ENCODE measurements at regions not wholly inside any gene's neighbourhood (a gene's known extent, or its start where the extent isn't known, plus 50 kb on each side); places are given as distances from the start of the nearest gene placed in this dataset.

DNA sequence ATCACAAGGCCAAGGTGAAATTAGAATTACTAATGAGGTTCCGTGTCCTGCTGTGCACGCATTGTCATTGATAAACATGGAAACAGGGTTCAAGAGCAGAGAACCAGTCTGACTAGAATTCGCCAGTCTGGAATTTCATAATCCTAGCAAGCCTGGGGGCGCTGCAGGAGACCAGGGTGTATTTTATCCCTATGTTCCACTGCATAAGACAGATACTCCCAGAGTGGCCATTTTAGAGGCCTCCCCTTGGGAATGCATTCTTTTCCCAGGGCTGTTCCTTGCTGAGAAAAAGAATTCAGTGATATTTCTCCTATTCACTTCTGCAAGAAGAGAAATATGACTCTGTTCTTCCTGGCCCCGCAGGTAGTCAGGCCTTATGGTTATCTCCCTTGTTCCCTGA, 1387.7 kb downstream of the MAT2B start:
- TF ChIP-seq POLR2A (IDR thresholded peaks at IDR 0.05), result no peak
- TF ChIP-seq, protein P1, sequence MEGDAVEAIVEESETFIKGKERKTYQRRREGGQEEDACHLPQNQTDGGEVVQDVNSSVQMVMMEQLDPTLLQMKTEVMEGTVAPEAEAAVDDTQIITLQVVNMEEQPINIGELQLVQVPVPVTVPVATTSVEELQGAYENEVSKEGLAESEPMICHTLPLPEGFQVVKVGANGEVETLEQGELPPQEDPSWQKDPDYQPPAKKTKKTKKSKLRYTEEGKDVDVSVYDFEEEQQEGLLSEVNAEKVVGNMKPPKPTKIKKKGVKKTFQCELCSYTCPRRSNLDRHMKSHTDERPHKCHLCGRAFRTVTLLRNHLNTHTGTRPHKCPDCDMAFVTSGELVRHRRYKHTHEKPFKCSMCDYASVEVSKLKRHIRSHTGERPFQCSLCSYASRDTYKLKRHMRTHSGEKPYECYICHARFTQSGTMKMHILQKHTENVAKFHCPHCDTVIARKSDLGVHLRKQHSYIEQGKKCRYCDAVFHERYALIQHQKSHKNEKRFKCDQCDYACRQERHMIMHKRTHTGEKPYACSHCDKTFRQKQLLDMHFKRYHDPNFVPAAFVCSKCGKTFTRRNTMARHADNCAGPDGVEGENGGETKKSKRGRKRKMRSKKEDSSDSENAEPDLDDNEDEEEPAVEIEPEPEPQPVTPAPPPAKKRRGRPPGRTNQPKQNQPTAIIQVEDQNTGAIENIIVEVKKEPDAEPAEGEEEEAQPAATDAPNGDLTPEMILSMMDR (IDR thresholded peaks at IDR 0.05), result no peak
